ENCODE measurements at regions not wholly inside any gene's neighbourhood (a gene's known extent, or its start where the extent isn't known, plus 50 kb on each side); places are given as distances from the start of the nearest gene placed in this dataset.

GRCh38 chr10:71070741-71071140 lies 141.6 kb upstream of the UNC5B start:
- TF ChIP-seq CTCF (conservative IDR thresholded peaks at IDR 0.05; ENCODE audit: low read length) (no peak), EZH2phosphoT487 (IDR thresholded peaks at IDR 0.05; ENCODE audit: borderline replicate concordance) (no peak)

Data from Loucy (cell line).